ENCODE measurements at regions not wholly inside any gene's neighbourhood (a gene's known extent, or its start where the extent isn't known, plus 50 kb on each side); places are given as distances from the start of the nearest gene placed in this dataset.

DNA sequence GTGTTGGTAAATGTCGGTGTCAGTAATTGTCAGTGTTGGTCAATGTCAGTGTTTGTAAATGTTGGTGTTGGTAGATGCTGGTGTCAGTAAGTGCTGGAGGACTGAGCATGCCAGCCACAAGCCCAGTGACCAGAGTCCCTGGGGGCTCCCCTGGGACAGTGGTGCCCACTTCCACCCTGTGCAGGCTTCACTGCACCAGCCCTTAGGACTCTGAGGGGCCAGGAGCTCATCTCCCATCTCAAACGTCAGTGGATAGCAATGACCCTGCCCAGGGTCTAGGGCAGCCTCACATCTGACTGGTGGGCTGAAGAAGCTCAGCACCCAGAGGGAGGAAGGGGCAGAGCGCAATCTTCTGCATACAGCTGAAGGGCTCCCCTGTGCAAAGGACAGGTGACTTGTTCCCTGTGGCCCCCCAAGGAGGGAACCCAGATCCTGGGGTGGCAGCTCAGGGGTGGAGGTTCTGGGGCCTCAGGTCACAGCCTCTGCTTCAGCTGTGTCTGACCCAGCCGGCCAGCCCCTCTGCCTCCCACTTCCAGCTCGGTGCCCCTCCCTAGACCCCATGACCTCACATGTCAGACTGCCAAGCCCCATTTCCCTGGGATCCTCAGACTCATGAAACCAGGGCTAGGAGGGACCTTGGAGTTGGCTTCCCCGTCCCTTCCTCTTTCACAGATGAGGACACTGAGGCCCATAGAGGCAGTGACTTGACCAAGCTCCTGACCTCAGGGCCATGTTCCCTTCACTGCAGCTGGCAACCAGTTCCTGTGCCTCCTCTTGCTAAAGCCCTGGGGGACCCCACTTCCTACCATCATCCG lies 138.4 kb downstream of the CRYBB2 start:
- Mint-ChIP-seq H3K27me3 (no peaks in the 10 kb centered on the region), H3K4me3 (no peak overlapping the region), H3K36me3 (ENCODE audit: low read depth) (peaks cover 11% of the 10 kb centered on the region), H3K9me3 (no peaks in the 10 kb centered on the region), H3K27ac (no peak overlapping the region), H3K4me1 (peaks cover 4% of the 10 kb centered on the region)
- intact Hi-C loops (cut with micrococcal nuclease): no loop called here
- no peak for DNase-seq

DNA sequence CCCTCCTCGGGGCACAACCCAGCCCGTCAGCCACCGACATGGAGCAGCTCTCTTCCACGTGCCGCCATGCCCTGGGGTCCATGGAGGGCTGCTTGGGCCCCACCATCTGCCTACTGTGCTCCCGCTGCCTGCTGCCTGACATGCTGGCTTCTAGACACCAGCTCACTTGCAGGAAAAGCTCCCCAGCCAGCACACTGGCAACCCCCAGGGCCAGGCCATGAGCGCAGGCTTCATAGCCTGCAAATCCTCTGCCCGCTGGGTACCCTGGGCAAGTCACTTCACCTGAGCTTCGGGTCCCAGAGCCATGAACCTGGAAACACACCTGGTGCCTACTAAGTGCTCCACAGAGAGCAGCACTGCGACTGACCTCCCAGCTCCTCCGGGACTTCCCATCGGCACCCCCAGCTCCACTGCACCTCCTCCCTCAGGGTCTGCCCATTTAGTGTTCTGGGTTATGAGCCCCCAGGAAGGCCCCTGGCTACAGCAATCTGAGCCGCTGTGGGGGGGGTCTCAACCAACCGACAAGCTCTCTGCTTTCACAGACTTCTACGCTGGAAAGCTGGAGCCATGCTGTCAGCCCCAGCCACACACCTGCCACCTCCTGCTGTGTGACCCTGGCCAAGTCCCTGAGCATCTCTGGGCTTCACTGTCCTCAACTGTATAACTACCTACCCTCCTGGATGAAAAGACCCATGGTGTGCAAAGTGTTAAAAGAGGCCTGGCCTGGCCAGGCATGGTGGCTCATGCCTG lies 139.2 kb downstream of the CRYBB2 start:
- Mint-ChIP-seq H3K27me3 (no peaks in the 10 kb centered on the region), H3K36me3 (ENCODE audit: low read depth) (peaks cover 10% of the 10 kb centered on the region), H3K4me3 (no peak overlapping the region), H3K4me1 (peaks cover 4% of the 10 kb centered on the region), H3K27ac (no peak overlapping the region), H3K9me3 (no peaks in the 10 kb centered on the region)
- no peak for DNase-seq
- intact Hi-C loops (cut with micrococcal nuclease): no loop called here

DNA sequence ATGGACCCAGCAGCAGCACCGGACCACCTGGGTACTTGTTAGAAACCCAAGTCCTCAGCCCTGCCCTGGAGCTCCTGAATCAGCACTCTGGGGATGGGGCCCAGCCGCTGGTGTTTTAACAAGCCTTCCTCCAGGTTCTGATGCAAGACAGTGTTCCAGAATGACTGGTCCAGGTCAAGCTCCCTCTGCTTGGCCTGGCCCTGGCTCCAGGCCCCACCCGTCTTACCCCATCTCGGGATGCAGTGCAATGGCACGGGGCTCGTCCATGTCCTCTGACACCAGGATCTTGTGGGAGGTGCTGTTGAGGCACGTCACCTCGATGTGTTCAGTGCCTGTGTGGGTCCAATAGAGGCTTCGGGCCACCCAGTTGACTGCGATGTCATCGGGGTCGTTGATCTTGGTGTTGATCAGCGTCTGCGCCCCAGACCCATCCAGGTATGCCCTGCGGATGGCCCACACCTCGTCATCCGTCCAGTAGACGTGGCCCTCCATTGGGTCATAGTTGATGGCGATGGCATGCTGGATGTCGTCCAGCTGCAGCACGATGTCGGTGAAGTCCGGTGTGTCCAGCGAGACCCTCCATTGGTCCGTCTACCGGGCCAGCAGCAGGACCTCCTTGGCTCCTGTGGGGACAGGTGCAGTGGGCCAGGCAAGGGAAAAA lies 140.3 kb downstream of the CRYBB2 start:
- DNase-seq: no peak
- H3K27me3 Mint-ChIP-seq: no peaks in the 10 kb centered on the region
- H3K9me3 Mint-ChIP-seq: no peaks in the 10 kb centered on the region
- H3K4me1 Mint-ChIP-seq: peaks cover 6% of the 10 kb centered on the region
- H3K27ac Mint-ChIP-seq: no peak overlapping the region
- no peak overlapping the region for H3K4me3 Mint-ChIP-seq
- intact Hi-C loops (cut with micrococcal nuclease): loop anchor here (10.0 kb wide), 1 partner anchor 85 kb away; no protein-coding TSS in a partner anchor
- no peaks in the 10 kb centered on the region for H3K36me3 Mint-ChIP-seq (ENCODE audit: low read depth)

GRCh38 chr22:25360411-25360810 lies 141.0 kb downstream of the CRYBB2 start:
- Mint-ChIP-seq H3K9me3 (no peaks in the 10 kb centered on the region), H3K4me3 (no peak overlapping the region), H3K27me3 (no peaks in the 10 kb centered on the region), H3K27ac (no peak overlapping the region), H3K36me3 (ENCODE audit: low read depth) (no peaks in the 10 kb centered on the region), H3K4me1 (peaks cover 9% of the 10 kb centered on the region)
- intact Hi-C loops (cut with micrococcal nuclease): loop anchor here (10.0 kb wide), 1 partner anchor 84 kb away; no protein-coding TSS in a partner anchor
- DNase-seq: no peak

DNA sequence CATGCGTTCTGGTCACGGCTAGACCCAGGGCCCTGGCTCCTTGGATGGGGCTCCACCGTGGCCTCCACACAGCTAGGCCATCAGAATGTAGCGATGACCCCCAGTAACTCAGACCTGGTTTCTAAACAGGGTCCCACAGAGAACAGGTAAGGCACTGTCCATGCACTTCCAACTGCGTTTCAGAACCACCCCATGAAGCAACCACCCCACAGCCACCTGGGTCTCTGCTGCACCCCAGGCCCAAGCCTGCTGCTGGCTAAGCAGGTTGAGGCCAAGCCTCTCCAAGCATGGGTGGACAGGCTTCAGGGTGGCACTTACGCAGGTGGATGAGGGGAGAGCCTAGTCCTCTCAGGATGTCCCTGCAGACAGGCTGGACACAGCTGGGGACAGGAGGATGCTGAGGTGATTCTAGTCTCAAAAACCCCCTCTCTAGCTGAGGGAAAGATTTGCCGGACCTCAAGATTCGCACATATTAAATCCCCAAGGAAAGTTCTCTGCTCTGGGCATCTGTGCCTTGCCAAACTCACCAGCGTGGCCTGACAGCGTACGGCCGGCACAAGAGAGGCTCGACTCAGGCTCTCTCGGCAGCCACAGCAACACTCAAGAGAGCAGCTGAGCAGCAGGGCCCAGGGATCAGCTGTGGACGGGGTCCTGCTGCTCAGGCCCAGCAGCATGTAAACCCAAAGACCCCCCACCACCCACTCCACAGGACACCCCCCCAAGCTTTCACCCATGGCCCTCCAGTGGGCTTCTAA lies 141.6 kb downstream of the CRYBB2 start:
- DNase-seq: no peak
- Mint-ChIP-seq H3K27me3 (no peaks in the 10 kb centered on the region), H3K9me3 (no peaks in the 10 kb centered on the region), H3K27ac (no peak overlapping the region), H3K36me3 (ENCODE audit: low read depth) (no peaks in the 10 kb centered on the region), H3K4me3 (no peak overlapping the region), H3K4me1 (peaks cover 7% of the 10 kb centered on the region)
- intact Hi-C loops (cut with micrococcal nuclease): loop anchor here (10.0 kb wide), 1 partner anchor 84 kb away; no protein-coding TSS in a partner anchor

DNA sequence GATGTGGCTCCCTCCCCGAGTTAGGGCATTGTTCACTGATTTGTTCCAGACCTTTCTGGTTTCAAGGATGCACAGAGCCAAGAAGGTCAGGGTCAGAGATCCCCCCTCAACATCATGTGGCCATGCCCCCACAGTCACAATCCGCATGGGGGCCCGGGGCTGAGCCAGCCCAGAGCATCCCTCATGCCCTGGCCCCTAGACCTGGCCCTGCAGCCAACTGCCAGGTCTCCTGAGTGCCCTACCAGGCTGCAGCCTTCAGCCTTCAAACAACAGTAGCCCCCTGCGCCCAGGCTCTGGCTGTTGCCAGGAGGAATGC lies 142.4 kb downstream of the CRYBB2 start:
- no peaks in the 10 kb centered on the region for H3K9me3 Mint-ChIP-seq
- H3K27me3 Mint-ChIP-seq: no peaks in the 10 kb centered on the region
- no peak overlapping the region for H3K4me3 Mint-ChIP-seq
- H3K4me1 Mint-ChIP-seq: peaks cover 7% of the 10 kb centered on the region
- intact Hi-C loops (cut with micrococcal nuclease): loop anchor here (2.0 to 10.0 kb wide), 2 partner anchors 37 to 83 kb away; no protein-coding TSS in a partner anchor
- H3K36me3 Mint-ChIP-seq (ENCODE audit: low read depth): no peaks in the 10 kb centered on the region
- H3K27ac Mint-ChIP-seq: no peak overlapping the region
- DNase-seq: no peak

GRCh38 chr22:25362215-25362882 lies 142.9 kb downstream of the CRYBB2 start:
- peak; percentile 93 for DNase-seq
- H3K4me1 Mint-ChIP-seq: peaks cover 7% of the 10 kb centered on the region
- H3K9me3 Mint-ChIP-seq: no peaks in the 10 kb centered on the region
- H3K27me3 Mint-ChIP-seq: no peaks in the 10 kb centered on the region
- H3K4me3 Mint-ChIP-seq: no peak overlapping the region
- intact Hi-C loops (cut with micrococcal nuclease): loop anchor here (2.0 to 10.0 kb wide), 2 partner anchors 36 to 82 kb away; no protein-coding TSS in a partner anchor
- no peaks in the 10 kb centered on the region for H3K36me3 Mint-ChIP-seq (ENCODE audit: low read depth)
- H3K27ac Mint-ChIP-seq: peak overlapping the region; percentile 28

- H3K27me3 Mint-ChIP-seq: no peaks in the 10 kb centered on the region
- no peak overlapping the region for H3K4me3 Mint-ChIP-seq
- peaks cover 7% of the 10 kb centered on the region for H3K4me1 Mint-ChIP-seq
- no peak for DNase-seq
- intact Hi-C loops (cut with micrococcal nuclease): loop anchor here (2.0 to 10.0 kb wide), 2 partner anchors 36 to 82 kb away; no protein-coding TSS in a partner anchor
- no peak overlapping the region for H3K27ac Mint-ChIP-seq
- H3K9me3 Mint-ChIP-seq: no peaks in the 10 kb centered on the region
- H3K36me3 Mint-ChIP-seq (ENCODE audit: low read depth): no peaks in the 10 kb centered on the region
Measured at GRCh38 chr22:25362883-25363240, 143.4 kb downstream of the CRYBB2 start.

GRCh38 chr22:25363474-25363873 lies 144.0 kb downstream of the CRYBB2 start:
- no peak for DNase-seq
- H3K27me3 Mint-ChIP-seq: no peaks in the 10 kb centered on the region
- H3K4me3 Mint-ChIP-seq: no peak overlapping the region
- peaks cover 2% of the 10 kb centered on the region for H3K36me3 Mint-ChIP-seq (ENCODE audit: low read depth)
- intact Hi-C loops (cut with micrococcal nuclease): loop anchor here (2.0 to 10.0 kb wide), 2 partner anchors 35 to 81 kb away; no protein-coding TSS in a partner anchor
- H3K9me3 Mint-ChIP-seq: no peaks in the 10 kb centered on the region
- peaks cover 9% of the 10 kb centered on the region for H3K4me1 Mint-ChIP-seq
- H3K27ac Mint-ChIP-seq: no peak overlapping the region

DNA sequence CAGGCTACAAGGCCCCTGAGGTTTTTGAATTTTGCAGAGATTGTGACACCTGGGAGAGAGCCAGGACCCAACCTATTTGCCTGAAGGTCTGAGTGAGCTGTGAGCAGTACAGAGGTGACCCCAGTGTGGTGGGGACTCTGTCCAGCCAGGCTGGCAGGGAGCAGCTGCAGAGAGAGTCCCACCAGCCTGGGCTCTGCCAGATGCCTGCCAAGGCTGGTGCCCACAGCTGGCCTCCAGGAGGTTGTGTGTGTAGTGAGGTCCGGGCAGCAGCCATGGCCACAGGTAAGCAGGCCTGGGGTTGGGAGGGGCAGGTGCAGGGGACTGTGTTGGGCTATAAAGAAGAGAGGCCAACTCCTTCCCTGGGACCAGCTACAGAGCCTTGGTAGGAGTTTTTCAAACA lies 144.8 kb downstream of the CRYBB2 start:
- no peak overlapping the region for H3K4me3 Mint-ChIP-seq
- DNase-seq: no peak
- H3K27me3 Mint-ChIP-seq: no peaks in the 10 kb centered on the region
- peaks cover 2% of the 10 kb centered on the region for H3K36me3 Mint-ChIP-seq (ENCODE audit: low read depth)
- peaks cover 9% of the 10 kb centered on the region for H3K4me1 Mint-ChIP-seq
- H3K27ac Mint-ChIP-seq: peak overlapping the region; percentile 15
- no peaks in the 10 kb centered on the region for H3K9me3 Mint-ChIP-seq
- intact Hi-C loops (cut with micrococcal nuclease): loop anchor here (10.0 kb wide), 1 partner anchor 81 kb away; no protein-coding TSS in a partner anchor

- Mint-ChIP-seq H3K4me1 (peaks cover 9% of the 10 kb centered on the region), H3K27ac (no peak overlapping the region), H3K36me3 (ENCODE audit: low read depth) (peaks cover 2% of the 10 kb centered on the region), H3K4me3 (no peak overlapping the region), H3K9me3 (no peaks in the 10 kb centered on the region), H3K27me3 (no peaks in the 10 kb centered on the region)
- DNase-seq: no peak
- intact Hi-C loops (cut with micrococcal nuclease): loop anchor here (10.0 kb wide), 1 partner anchor 80 kb away; no protein-coding TSS in a partner anchor
Measured at GRCh38 chr22:25364736-25365241, 145.3 kb downstream of the CRYBB2 start.

DNA sequence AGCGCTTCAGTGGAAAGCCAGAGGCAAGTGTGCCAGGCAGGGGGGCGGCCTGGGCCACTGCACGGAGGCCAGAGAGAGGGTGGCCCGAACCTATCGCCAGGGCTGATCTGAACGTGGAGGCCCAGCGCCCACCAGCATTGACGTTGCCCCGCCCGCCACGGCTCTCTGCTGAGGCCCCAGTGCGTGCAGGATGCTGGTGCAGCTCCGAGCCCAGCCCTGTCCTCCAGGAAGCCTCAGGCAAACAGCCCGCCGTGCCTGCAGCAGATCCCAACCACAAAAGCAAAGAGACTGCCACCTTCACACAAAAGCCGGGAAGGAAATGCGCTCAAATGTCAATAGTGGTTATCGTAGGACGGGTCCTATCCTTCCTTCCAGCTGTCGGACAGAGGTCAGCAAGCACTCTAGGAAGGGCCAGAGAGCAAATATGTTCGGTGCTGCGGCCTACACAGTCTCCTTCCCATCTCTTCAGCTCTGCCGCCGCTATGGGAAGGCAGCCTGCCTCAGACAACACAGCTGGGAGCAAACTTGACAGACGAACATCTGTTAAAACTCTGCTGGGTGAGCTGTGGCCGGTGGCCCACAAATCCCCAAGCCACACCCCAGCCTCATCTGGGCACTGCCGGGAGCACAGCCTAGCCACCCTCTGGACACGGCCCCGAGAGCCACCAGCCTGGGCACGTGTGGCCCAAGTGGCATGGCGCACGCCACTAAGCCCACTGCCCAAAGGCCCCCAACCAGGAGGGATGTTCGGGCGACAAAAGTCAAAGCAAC lies 146.2 kb downstream of the CRYBB2 start:
- intact Hi-C loops (cut with micrococcal nuclease): loop anchor here (10.0 kb wide), 1 partner anchor 79 kb away; no protein-coding TSS in a partner anchor
- peaks cover 9% of the 10 kb centered on the region for H3K4me1 Mint-ChIP-seq
- no peak overlapping the region for H3K4me3 Mint-ChIP-seq
- H3K36me3 Mint-ChIP-seq (ENCODE audit: low read depth): peaks cover 2% of the 10 kb centered on the region
- H3K27ac Mint-ChIP-seq: no peak overlapping the region
- no peaks in the 10 kb centered on the region for H3K27me3 Mint-ChIP-seq
- no peak for DNase-seq
- no peaks in the 10 kb centered on the region for H3K9me3 Mint-ChIP-seq

Measured in activated CD4-positive, alpha-beta T cell treated with anti-CD3 and anti-CD28 coated beads, Interleukin-2, amount 10 ng/mL, durations not matched to agents 24 days and 14 days (primary cell).